NCI-H69 (cell line): ENCODE measurements at regions not wholly inside any gene's neighbourhood (a gene's known extent, or its start where the extent isn't known, plus 50 kb on each side); places are given as distances from the start of the nearest gene placed in this dataset.
"Not testable (repeated sequence)": the region's sequence is repeated elsewhere in the genome, so short reads cannot be mapped to it uniquely, and the experiment has no call there.

Experiments used
- DNase-seq: peaks from one replicate; lab custom pipeline; 2025; lab: John Stamatoyannopoulos, UW

- not testable (repeated sequence) for DNase-seq
Observed at GRCh38 chr1:145482214-145482860, 56.9 kb upstream of the NBPF20 start.

GRCh38 chr1:145475962-145476361 is 50.6 kb upstream of the NBPF20 start:
- DNase-seq: not testable (repeated sequence)

- DNase-seq: not testable (repeated sequence)
Observed at GRCh38 chr1:145475369-145475915, 50.0 kb upstream of the NBPF20 start.
